ENCODE measurements at regions not wholly inside any gene's neighbourhood (a gene's known extent, or its start where the extent isn't known, plus 50 kb on each side); places are given as distances from the start of the nearest gene placed in this dataset.

DNA sequence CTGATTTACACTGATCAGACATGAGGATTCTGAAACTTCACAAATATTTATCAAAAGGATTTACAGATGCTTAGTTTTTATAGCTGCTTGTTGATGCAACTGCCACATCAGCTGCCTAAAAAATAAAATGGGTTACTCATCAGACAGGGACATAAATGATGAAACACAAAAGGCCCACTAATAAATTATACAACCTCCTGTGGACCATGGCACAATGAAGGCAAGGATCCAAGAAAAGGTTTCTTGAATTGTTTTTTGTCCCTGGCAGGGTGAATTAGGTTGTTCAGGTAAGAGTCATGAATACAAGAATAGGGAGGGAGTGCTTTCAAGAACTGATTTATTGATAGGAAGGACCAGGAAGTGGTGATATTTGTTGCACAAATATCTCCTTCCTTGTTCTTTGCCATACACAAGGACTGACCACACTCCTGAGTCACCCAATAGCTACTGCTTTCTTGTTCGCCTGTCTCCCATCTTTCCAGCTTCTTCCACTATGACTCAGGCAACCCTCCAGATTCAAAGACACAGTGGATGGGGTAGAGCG is 234.5 kb downstream of the AHR start:
- TF ChIP-seq EZH2 (IDR thresholded peaks at IDR 0.05; ENCODE audit: borderline replicate concordance, low read depth, low read length, poor library complexity, severe bottlenecking), result no peak
- TF ChIP-seq, protein P1, sequence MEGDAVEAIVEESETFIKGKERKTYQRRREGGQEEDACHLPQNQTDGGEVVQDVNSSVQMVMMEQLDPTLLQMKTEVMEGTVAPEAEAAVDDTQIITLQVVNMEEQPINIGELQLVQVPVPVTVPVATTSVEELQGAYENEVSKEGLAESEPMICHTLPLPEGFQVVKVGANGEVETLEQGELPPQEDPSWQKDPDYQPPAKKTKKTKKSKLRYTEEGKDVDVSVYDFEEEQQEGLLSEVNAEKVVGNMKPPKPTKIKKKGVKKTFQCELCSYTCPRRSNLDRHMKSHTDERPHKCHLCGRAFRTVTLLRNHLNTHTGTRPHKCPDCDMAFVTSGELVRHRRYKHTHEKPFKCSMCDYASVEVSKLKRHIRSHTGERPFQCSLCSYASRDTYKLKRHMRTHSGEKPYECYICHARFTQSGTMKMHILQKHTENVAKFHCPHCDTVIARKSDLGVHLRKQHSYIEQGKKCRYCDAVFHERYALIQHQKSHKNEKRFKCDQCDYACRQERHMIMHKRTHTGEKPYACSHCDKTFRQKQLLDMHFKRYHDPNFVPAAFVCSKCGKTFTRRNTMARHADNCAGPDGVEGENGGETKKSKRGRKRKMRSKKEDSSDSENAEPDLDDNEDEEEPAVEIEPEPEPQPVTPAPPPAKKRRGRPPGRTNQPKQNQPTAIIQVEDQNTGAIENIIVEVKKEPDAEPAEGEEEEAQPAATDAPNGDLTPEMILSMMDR (conservative IDR thresholded peaks at IDR 0.05; ENCODE audit: low read depth, low read length), result no peak
